GM23338 (cell line): ENCODE measurements at regions not wholly inside any gene's neighbourhood (a gene's known extent, or its start where the extent isn't known, plus 50 kb on each side); places are given as distances from the start of the nearest gene placed in this dataset.

Experiments
- ATAC-seq: fragments of 200-7000 bp; cut with Tn5 transposase; 3 replicates; pipeline ENCODE4 v1.9.1; 2020
- DNase-seq: peaks from one replicate; pipeline ENCODE4 v3.0.0-alpha.2; 2015; ENCODE audit warnings: low spot score
- H2AFZ ChIP-seq: fragments of 200-600 bp; sonication (generic); 2 replicates; pipeline ENCODE4 v1.8.0; 2016; ENCODE audit warnings: antibody characterized with exemption, mild to moderate bottlenecking, moderate library complexity
- H3F3A ChIP-seq: fragments of 200-600 bp; sonication (generic); replicated peaks from 2 replicates; pipeline ENCODE4 v1.8.0; 2017; ENCODE audit warnings: antibody characterized with exemption, mixed run types, low read depth
- H3K27ac ChIP-seq: fragments of 200-600 bp; sonication (generic); 2 replicates; pipeline ENCODE4 v1.6.1; 2016; ENCODE audit warnings: low read depth
- H3K27me3 ChIP-seq: fragments of 200-600 bp; sonication (generic); 2 replicates; pipeline ENCODE4 v1.8.0; 2016; ENCODE audit warnings: mild to moderate bottlenecking, mixed run types, moderate library complexity; ENCODE audit not compliant: insufficient read depth
- H3K36me3 ChIP-seq: fragments of 200-600 bp; sonication (generic); 2 replicates; pipeline ENCODE4 v1.8.0; 2016; ENCODE audit warnings: mild to moderate bottlenecking; ENCODE audit not compliant: insufficient read depth
- H3K4me1 ChIP-seq: fragments of 200-600 bp; sonication (generic); 2 replicates; pipeline ENCODE4 v1.8.0; 2016; ENCODE audit warnings: mild to moderate bottlenecking, moderate library complexity; ENCODE audit not compliant: insufficient read depth
- H3K4me2 ChIP-seq: fragments of 200-600 bp; sonication (generic); 2 replicates; pipeline ENCODE4 v1.7.1; 2017; ENCODE audit warnings: mixed run types
- H3K4me3 ChIP-seq: fragments of 200-600 bp; sonication (generic); 2 replicates; pipeline ENCODE4 v1.6.1; 2016; ENCODE audit warnings: mixed run types
- H3K79me2 ChIP-seq: fragments of 200-600 bp; sonication (generic); replicated peaks from 2 replicates; pipeline ENCODE4 v1.8.0; 2017; ENCODE audit warnings: mild to moderate bottlenecking; ENCODE audit not compliant: insufficient read depth
- H3K9me2 ChIP-seq: fragments of 200-600 bp; sonication (generic); 2 replicates; pipeline ENCODE4 v1.8.0; 2017; ENCODE audit not compliant: insufficient read depth
- H4K20me1 ChIP-seq: fragments of 200-600 bp; sonication (generic); replicated peaks from 2 replicates; pipeline ENCODE4 v1.8.0; 2017; ENCODE audit warnings: mild to moderate bottlenecking; ENCODE audit not compliant: insufficient read depth
- H3K27ac Mint-ChIP-seq: 2 replicates; pipeline ENCODE4 v1.8.0; 2020; ENCODE audit warnings: inconsistent platforms, mild to moderate bottlenecking, moderate library complexity, mixed read lengths
- H3K27me3 Mint-ChIP-seq: 3 replicates; pipeline ENCODE4 v1.8.0; 2022; ENCODE audit warnings: low read depth, mild to moderate bottlenecking, moderate library complexity, mixed read lengths, inconsistent platforms; ENCODE audit not compliant: insufficient read depth, poor library complexity
- H3K36me3 Mint-ChIP-seq: 3 replicates; pipeline ENCODE4 v1.8.0; 2021; ENCODE audit warnings: low read depth, mild to moderate bottlenecking, inconsistent platforms, moderate library complexity, mixed read lengths
- H3K4me1 Mint-ChIP-seq: 3 replicates; pipeline ENCODE4 v1.8.0; 2020; ENCODE audit warnings: mild to moderate bottlenecking, inconsistent platforms, mixed read lengths
- H3K4me3 Mint-ChIP-seq: 3 replicates; pipeline ENCODE4 v1.8.0; 2021; ENCODE audit warnings: moderate library complexity, mild to moderate bottlenecking, inconsistent platforms, mixed read lengths
- H3K9me3 Mint-ChIP-seq: 3 replicates; pipeline ENCODE4 v1.8.0; 2020; ENCODE audit warnings: moderate library complexity, mild to moderate bottlenecking, inconsistent platforms, mixed read lengths
- EZH2 ChIP-seq: fragments of 200-600 bp; sonication (generic); IDR thresholded peaks from one replicate; pipeline ENCODE4 v1.8.0; 2017; ENCODE audit warnings: antibody characterized with exemption, mild to moderate bottlenecking, low read depth; ENCODE audit not compliant: unreplicated experiment
- EZH2phosphoT487 ChIP-seq: fragments of 200-600 bp; sonication (generic); IDR thresholded peaks from one replicate; pipeline ENCODE4 v1.8.1; 2018; ENCODE audit warnings: antibody characterized with exemption; ENCODE audit not compliant: unreplicated experiment
- JUNB ChIP-seq: IDR thresholded peaks from one replicate; pipeline ENCODE4 v1.6.1; 2016; ENCODE audit warnings: antibody characterized with exemption; ENCODE audit not compliant: unreplicated experiment
- REST ChIP-seq: IDR thresholded peaks from one replicate; pipeline ENCODE4 v1.6.1; 2018; ENCODE audit warnings: antibody characterized with exemption; ENCODE audit not compliant: unreplicated experiment
- STAT1 ChIP-seq: IDR thresholded peaks from one replicate; pipeline ENCODE4 v1.6.1; 2016; ENCODE audit warnings: antibody characterized with exemption; ENCODE audit not compliant: unreplicated experiment
- ZNF114 ChIP-seq: fragments of 250-450 bp; sonication (Bioruptor Pico); IDR thresholded peaks from 2 replicates; pipeline ENCODE4 v1.5.0; 2020; ENCODE audit warnings: mild to moderate bottlenecking, moderate library complexity
- ZNF331 ChIP-seq: fragments of 250-450 bp; sonication (Bioruptor Pico); IDR thresholded peaks from 2 replicates; pipeline ENCODE4 v1.5.0; 2020; ENCODE audit warnings: low read depth, mild to moderate bottlenecking, moderate library complexity
- ZNF462 ChIP-seq: fragments of 250-450 bp; sonication (Bioruptor Pico); IDR thresholded peaks from 2 replicates; pipeline ENCODE4 v1.5.0; 2020; ENCODE audit warnings: mild to moderate bottlenecking, moderate library complexity

GRCh38 chr9:99745085-99745484 is 76.6 kb upstream of the NR4A3 start:
- TF ChIP-seq ZNF114: 0 out of 2 replicates have a peak, but pooled peaks have one; percentile 20
- no peak for TF ChIP-seq EZH2phosphoT487
- no peaks in the 10 kb centered on the region for H3K27me3 Mint-ChIP-seq
- Histone ChIP-seq H3F3A (no peaks in the 10 kb centered on the region), H2AFZ (peak overlapping the region; percentile 90), H3K4me2 (peak overlapping the region; percentile 59), H4K20me1 (no peaks in the 10 kb centered on the region), H3K27ac (no peak overlapping the region), H3K9me2 (no peaks in the 10 kb centered on the region), H3K4me1 (peaks cover 10% of the 10 kb centered on the region), H3K4me3 (no peak overlapping the region), H3K79me2 (no peaks in the 10 kb centered on the region), H3K36me3 (no peaks in the 10 kb centered on the region), H3K27me3 (no peaks in the 10 kb centered on the region)
- H3K4me3 Mint-ChIP-seq: no peak overlapping the region
- ATAC-seq (peak; percentile 58; the same call in 2 of the 3 replicates), DNase-seq (peak; percentile 13)
- H3K9me3 Mint-ChIP-seq: no peaks in the 10 kb centered on the region
- H3K4me1 Mint-ChIP-seq: peaks cover 13% of the 10 kb centered on the region
- H3K27ac Mint-ChIP-seq: peak overlapping the region; percentile 58
- H3K36me3 Mint-ChIP-seq: no peaks in the 10 kb centered on the region

GRCh38 chr9:99746406-99746805 is 75.3 kb upstream of the NR4A3 start:
- no peaks in the 10 kb centered on the region for H4K20me1 ChIP-seq

GRCh38 chr9:99748266-99748665 is 73.4 kb upstream of the NR4A3 start:
- H3K36me3 Mint-ChIP-seq: no peaks in the 10 kb centered on the region
- H3K27me3 Mint-ChIP-seq: no peaks in the 10 kb centered on the region
- peaks cover 10% of the 10 kb centered on the region for H3K4me1 ChIP-seq
- H3K4me3 Mint-ChIP-seq: no peak overlapping the region
- no peak overlapping the region for H3K4me3 ChIP-seq
- no peaks in the 10 kb centered on the region for H3K36me3 ChIP-seq
- no peak overlapping the region for H2AFZ ChIP-seq
- DNase-seq: no peak
- no peaks in the 10 kb centered on the region for H3K9me2 ChIP-seq
- ATAC-seq: no peak
- no peak overlapping the region for H3K4me2 ChIP-seq
- H3K27ac ChIP-seq: no peak overlapping the region
- H3K27me3 ChIP-seq: no peaks in the 10 kb centered on the region
- H3K4me1 Mint-ChIP-seq: peaks cover 13% of the 10 kb centered on the region
- H3K27ac Mint-ChIP-seq: no peak overlapping the region
- no peaks in the 10 kb centered on the region for H3K9me3 Mint-ChIP-seq
- H3F3A ChIP-seq: no peaks in the 10 kb centered on the region
- no peaks in the 10 kb centered on the region for H4K20me1 ChIP-seq
- no peaks in the 10 kb centered on the region for H3K79me2 ChIP-seq
- TF ChIP-seq STAT1 (no peak), EZH2 (no peak), ZNF462 (CRISPR knock-in tag) (no peak), ZNF114 (no peak), JUNB (no peak), ZNF331 (CRISPR knock-in tag) (no peak), REST (no peak)

More at GRCh38 chr9:99746406-99746805, 75.3 kb upstream of the NR4A3 start:
- H3K4me3 ChIP-seq: no peak overlapping the region
- no peaks in the 10 kb centered on the region for H3F3A ChIP-seq
- no peaks in the 10 kb centered on the region for H3K9me2 ChIP-seq
- H3K4me1 Mint-ChIP-seq: peaks cover 13% of the 10 kb centered on the region
- peaks cover 10% of the 10 kb centered on the region for H3K4me1 ChIP-seq
- H3K36me3 ChIP-seq: no peaks in the 10 kb centered on the region
- H2AFZ ChIP-seq: no peak overlapping the region
- H3K36me3 Mint-ChIP-seq: no peaks in the 10 kb centered on the region
- H3K27me3 Mint-ChIP-seq: no peaks in the 10 kb centered on the region
- H3K27ac ChIP-seq: no peak overlapping the region
- no peak overlapping the region for H3K4me3 Mint-ChIP-seq
- H3K27me3 ChIP-seq: no peaks in the 10 kb centered on the region
- TF ChIP-seq ZNF114: no peak
- H3K79me2 ChIP-seq: no peaks in the 10 kb centered on the region
- no peak overlapping the region for H3K4me2 ChIP-seq
- H3K27ac Mint-ChIP-seq: no peak overlapping the region
- DNase-seq (no peak), ATAC-seq (no peak)
- no peaks in the 10 kb centered on the region for H3K9me3 Mint-ChIP-seq
